Gastroesophageal sphincter (tissue), 4 donors: ENCODE measurements at regions not wholly inside any gene's neighbourhood (a gene's known extent, or its start where the extent isn't known, plus 50 kb on each side); places are given as distances from the start of the nearest gene placed in this dataset.

Experiments used
- ATAC-seq: fragments of 150-250 bp; one replicate; pipeline ENCODE4 v1.9.1; 2016; ENCODE audit warnings: mild to moderate bottlenecking, moderate library complexity
- H3K27ac ChIP-seq, 4 donors: fragments of 200-600 bp; sonication (generic) in 3 of 4; 1 replicate in 3 of 4; 2 replicates in 1 of 4; pipeline ENCODE4 v1.5.1; 2016 to 2019
- H3K27me3 ChIP-seq: fragments of 200-600 bp; sonication (generic); one replicate; pipeline ENCODE4 v1.5.1; 2019
- H3K36me3 ChIP-seq, 2 donors: fragments of 200-600 bp; sonication (generic); one replicate each; pipeline ENCODE4 v1.5.1; 2019; ENCODE audit warnings: control low read depth in 1 of 2
- H3K4me1 ChIP-seq, 3 donors: fragments of 200-600 bp; sonication (generic); 1 replicate in 2 of 3; 2 replicates in 1 of 3; pipeline ENCODE4 v1.5.1; 2016 to 2019; ENCODE audit warnings: control low read depth in 2 of 3
- H3K4me3 ChIP-seq, 2 donors: fragments of 200-600 bp; sonication (generic); one replicate each; pipeline ENCODE4 v1.5.1; 2019; ENCODE audit warnings: mild to moderate bottlenecking in 1 of 2, moderate library complexity in 1 of 2
- H3K9me3 ChIP-seq, 3 donors: fragments of 200-600 bp; sonication (generic); one replicate each; pipeline ENCODE4 v1.5.1; 2017 to 2019; ENCODE audit warnings: control low read depth in 2 of 3
- CTCF ChIP-seq, 4 experiments: fragments of 200-600 bp in 2 of 4; fragments of 450-650 bp in 2 of 4; sonication (generic) in 1 of 4; IDR thresholded peaks; one replicate each; pipeline ENCODE4 v1.5.1; 2017 to 2019; ENCODE audit warnings: antibody characterized with exemption in 4 of 4, mild to moderate bottlenecking in 2 of 4, moderate library complexity in 2 of 4
- EP300 ChIP-seq: sonication (generic); formaldehyde crosslinking; IDR thresholded peaks from one replicate; pipeline ENCODE4 v1.6.1; 2017; ENCODE audit warnings: antibody characterized with exemption, mild to moderate bottlenecking
- POLR2A ChIP-seq, 2 donors: fragments of 450-650 bp; IDR thresholded peaks; one replicate each; pipeline ENCODE4 v1.6.1; 2017; ENCODE audit warnings: antibody characterized with exemption in 2 of 2, mild to moderate bottlenecking in 2 of 2, moderate library complexity in 1 of 2
- POLR2AphosphoS5 ChIP-seq: sonication (generic); formaldehyde crosslinking; IDR thresholded peaks from one replicate; pipeline ENCODE4 v1.6.1; 2017; ENCODE audit warnings: antibody characterized with exemption
- WGBS, 2 donors: methylation state at CpG; one replicate each; pipeline ENCODE4 v1.1.5; 2018; ENCODE audit warnings: low coverage in 1 of 2; 5-methylcytosine and 5-hydroxymethylcytosine counted together

- no peak for ATAC-seq
- no peaks in the 10 kb centered on the region for H3K36me3 ChIP-seq
- H3K27me3 ChIP-seq = no peaks in the 10 kb centered on the region
- 88 to 95% methylated on average over 2 of the region's 2 CpGs for WGBS, 2 donors
- H3K9me3 ChIP-seq = no peaks in the 10 kb centered on the region
- no peak overlapping the region for H3K4me3 ChIP-seq
- no peaks in the 10 kb centered on the region for H3K4me1 ChIP-seq
- no peak overlapping the region for H3K27ac ChIP-seq
- TF ChIP-seq POLR2AphosphoS5 (no peak), CTCF (IDR thresholded peaks at IDR 0.05) (no peak), POLR2A (IDR thresholded peaks at IDR 0.05) (no peak), EP300 (no peak)
Measured at GRCh38 chr4:14458463-14458862, 543.8 kb upstream of the CPEB2 start.

GRCh38 chr4:14465057-14465456 is 537.2 kb upstream of the CPEB2 start:
- H3K36me3 ChIP-seq = no peaks in the 10 kb centered on the region
- no peaks in the 10 kb centered on the region for H3K27me3 ChIP-seq
- no peaks in the 10 kb centered on the region for H3K9me3 ChIP-seq
- no peaks in the 10 kb centered on the region for H3K4me1 ChIP-seq
- H3K4me3 ChIP-seq = no peak overlapping the region
- H3K27ac ChIP-seq = no peak overlapping the region
- TF ChIP-seq POLR2AphosphoS5 = no peak
- TF ChIP-seq CTCF (IDR thresholded peaks at IDR 0.05) = no peak
- no peak for TF ChIP-seq POLR2A (IDR thresholded peaks at IDR 0.05)
- TF ChIP-seq EP300 = no peak
- WGBS, 2 donors = 100% methylated on average over 1 of the region's 1 CpG
- ATAC-seq = no peak

GRCh38 chr4:14465507-14465906 is 536.8 kb upstream of the CPEB2 start:
- no peak for ATAC-seq
- no peak overlapping the region for H3K4me3 ChIP-seq
- no peaks in the 10 kb centered on the region for H3K9me3 ChIP-seq
- H3K4me1 ChIP-seq = no peaks in the 10 kb centered on the region
- 66 to 93% methylated on average over 5 of the region's 5 CpGs for WGBS, 2 donors
- H3K27me3 ChIP-seq = no peaks in the 10 kb centered on the region
- no peaks in the 10 kb centered on the region for H3K36me3 ChIP-seq
- TF ChIP-seq EP300 (no peak), POLR2AphosphoS5 (no peak), POLR2A (IDR thresholded peaks at IDR 0.05) (no peak)
- no peak overlapping the region for H3K27ac ChIP-seq

- Histone ChIP-seq H3K4me1 (no peaks in the 10 kb centered on the region), H3K27me3 (no peaks in the 10 kb centered on the region), H3K36me3 (no peaks in the 10 kb centered on the region), H3K9me3 (no peaks in the 10 kb centered on the region), H3K4me3 (no peak overlapping the region), H3K27ac (no peak overlapping the region)
- TF ChIP-seq EP300 (no peak), POLR2A (IDR thresholded peaks at IDR 0.05) (no peak), POLR2AphosphoS5 (no peak), CTCF (IDR thresholded peaks at IDR 0.05) (no peak)
- WGBS, 2 donors = 100% methylated on average over 5 of the region's 5 CpGs; no CpG with 5 or more reads in 1 of the 2 donors
- ATAC-seq = no peak
Measured at GRCh38 chr4:14478504-14478903, 523.8 kb upstream of the CPEB2 start.

GRCh38 chr4:14496408-14496807 is 505.9 kb upstream of the CPEB2 start:
- Histone ChIP-seq H3K27me3 (no peaks in the 10 kb centered on the region), H3K27ac (no peak overlapping the region), H3K4me1 (no peaks in the 10 kb centered on the region), H3K36me3 (no peaks in the 10 kb centered on the region), H3K9me3 (peaks cover 0 to 9% (median 0%) of the 10 kb centered on the region in 3 donors), H3K4me3 (no peak overlapping the region)
- 86 to 94% methylated on average over 1 of the region's 1 CpG for WGBS, 2 donors
- no peak for ATAC-seq
- TF ChIP-seq POLR2AphosphoS5 = no peak
- no peak for TF ChIP-seq POLR2A (IDR thresholded peaks at IDR 0.05)
- no peak for TF ChIP-seq CTCF (IDR thresholded peaks at IDR 0.05)

- TF ChIP-seq CTCF (IDR thresholded peaks at IDR 0.05) (no peak), POLR2A (IDR thresholded peaks at IDR 0.05) (no peak), EP300 (no peak), POLR2AphosphoS5 (no peak)
Measured at GRCh38 chr4:14496969-14497368, 505.3 kb upstream of the CPEB2 start.

More at GRCh38 chr4:14496969-14497368, 505.3 kb upstream of the CPEB2 start:
- Histone ChIP-seq H3K27me3 (no peaks in the 10 kb centered on the region), H3K27ac (no peak overlapping the region), H3K4me1 (no peaks in the 10 kb centered on the region), H3K9me3 (peaks cover 0 to 9% (median 0%) of the 10 kb centered on the region in 3 donors), H3K36me3 (no peaks in the 10 kb centered on the region), H3K4me3 (no peak overlapping the region)
- no peak for ATAC-seq
